PC-9 (cell line): ENCODE measurements at regions not wholly inside any gene's neighbourhood (a gene's known extent, or its start where the extent isn't known, plus 50 kb on each side); places are given as distances from the start of the nearest gene placed in this dataset.

Source experiments
- BruUV-seq: library from RNA; stranded (reverse); fragments of 400-500 nt; replicated peaks from 2 replicates; lab custom pipeline; 2021; lab: Mats Ljungman, UMichigan
- CTCF ChIA-PET: fragments of 300-600 bp; sonication (Branson Sonifier 250); formaldehyde crosslinking; loops from one replicate; lab custom pipeline; 2022; ENCODE audit warnings: antibody characterized with exemption; lab: Charles Lee
- POLR2A ChIA-PET: fragments of 300-600 bp; sonication (Branson Sonifier 250); formaldehyde crosslinking; loops from one replicate; lab custom pipeline; 2022; ENCODE audit warnings: antibody characterized with exemption; ENCODE audit not compliant: unreplicated experiment; lab: Charles Lee
- DNase-seq, 2 experiments: peaks; one replicate each; pipeline versions ENCODE4 v3.0.0 to v3.0.0-alpha.2; 2015 to 2022; ENCODE audit warnings: mixed read lengths in 1 of 2
- H2AFZ ChIP-seq: fragments of 200-600 bp; sonication (generic); 2 replicates; pipeline ENCODE4 v1.8.1; 2017; ENCODE audit warnings: antibody characterized with exemption
- H3F3A ChIP-seq: fragments of 200-600 bp; sonication (generic); 2 replicates; pipeline ENCODE4 v1.8.1; 2017; ENCODE audit warnings: antibody characterized with exemption, mild to moderate bottlenecking, low read depth; ENCODE audit not compliant: insufficient read depth
- H3K27ac ChIP-seq: fragments of 200-600 bp; sonication (generic); 2 replicates; pipeline ENCODE4 v1.6.1; 2016; ENCODE audit warnings: mixed run types
- H3K27me3 ChIP-seq: fragments of 200-600 bp; sonication (generic); 2 replicates; pipeline ENCODE4 v1.6.1; 2016; ENCODE audit warnings: low read depth, mixed run types; ENCODE audit not compliant: insufficient read depth
- H3K36me3 ChIP-seq: fragments of 200-600 bp; sonication (generic); 2 replicates; pipeline ENCODE4 v1.6.1; 2016; ENCODE audit warnings: low read depth, mixed run types
- H3K4me1 ChIP-seq: fragments of 200-600 bp; sonication (generic); replicated peaks from 2 replicates; pipeline ENCODE4 v1.6.1; 2016; ENCODE audit warnings: mixed run types; ENCODE audit not compliant: insufficient read depth
- H3K4me2 ChIP-seq: fragments of 200-600 bp; sonication (generic); 2 replicates; pipeline ENCODE4 v1.6.1; 2017; ENCODE audit warnings: mixed run types
- H3K4me3 ChIP-seq: fragments of 200-600 bp; sonication (generic); 2 replicates; pipeline ENCODE4 v1.6.1; 2016; ENCODE audit warnings: mixed run types
- H3K79me2 ChIP-seq: fragments of 200-600 bp; sonication (generic); 2 replicates; pipeline ENCODE4 v1.6.1; 2017; ENCODE audit warnings: low read depth, mixed run types
- H3K9me2 ChIP-seq: fragments of 200-600 bp; sonication (generic); 2 replicates; pipeline ENCODE4 v1.8.1; 2017; ENCODE audit warnings: mild to moderate bottlenecking; ENCODE audit not compliant: insufficient read depth
- H3K9me3 ChIP-seq: fragments of 200-600 bp; sonication (generic); 2 replicates; pipeline ENCODE4 v1.8.1; 2016; ENCODE audit warnings: low read depth; ENCODE audit not compliant: insufficient read depth
- H4K20me1 ChIP-seq: fragments of 200-600 bp; sonication (generic); 2 replicates; pipeline ENCODE4 v1.8.1; 2017; ENCODE audit not compliant: insufficient read depth
- EZH2 ChIP-seq: fragments of 200-600 bp; sonication (generic); IDR thresholded peaks from 2 replicates; pipeline ENCODE4 v1.8.0; 2017; ENCODE audit warnings: antibody characterized with exemption, low read depth
- intact Hi-C: fragments of 100-400 bp; cut with micrococcal nuclease; formaldehyde crosslinking; loops from one replicate; pipeline ENCODE4 v1.10.0; 2022; ENCODE audit not compliant: unreplicated experiment
- TF ChIP-seq, protein P1 (sequence below): fragments of 200-600 bp; sonication (generic); conservative IDR thresholded peaks from 2 replicates; pipeline ENCODE4 v1.6.1; 2017; ENCODE audit warnings: mixed run types, antibody characterized with exemption, mild to moderate bottlenecking, moderate library complexity

DNA sequence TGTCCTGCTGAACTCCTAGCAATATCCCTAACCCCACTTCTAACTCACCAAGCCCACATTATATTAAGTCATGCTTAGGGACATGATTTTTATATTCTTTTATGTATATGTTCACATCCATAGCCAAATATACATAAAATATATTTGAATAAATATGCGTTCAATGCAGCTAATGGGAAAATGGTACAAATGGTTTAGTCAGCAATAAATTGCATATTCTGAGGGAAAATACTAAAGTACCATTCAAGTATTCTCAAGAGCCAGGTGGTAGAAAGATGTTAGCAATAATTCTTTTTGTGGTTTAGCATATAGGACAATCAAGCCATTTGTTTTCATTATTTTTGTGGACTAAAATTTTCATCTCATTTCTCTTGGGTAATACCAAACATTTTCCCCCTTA is 306.0 kb downstream of the TDRD15 start:
- H3K9me3 ChIP-seq: no peaks in the 10 kb centered on the region
- H3K27me3 ChIP-seq: no peaks in the 10 kb centered on the region
- intact Hi-C loops: no loop called here
- no peaks in the 10 kb centered on the region for H3K4me1 ChIP-seq
- H3K36me3 ChIP-seq: no peaks in the 10 kb centered on the region
- ChIA-PET POLR2A (no interaction called here), CTCF (no interaction called here)
- no peaks in the 10 kb centered on the region for H3F3A ChIP-seq
- no peak overlapping the region for H3K4me3 ChIP-seq
- no peaks in the 10 kb centered on the region for H3K79me2 ChIP-seq
- TF ChIP-seq, protein P1, sequence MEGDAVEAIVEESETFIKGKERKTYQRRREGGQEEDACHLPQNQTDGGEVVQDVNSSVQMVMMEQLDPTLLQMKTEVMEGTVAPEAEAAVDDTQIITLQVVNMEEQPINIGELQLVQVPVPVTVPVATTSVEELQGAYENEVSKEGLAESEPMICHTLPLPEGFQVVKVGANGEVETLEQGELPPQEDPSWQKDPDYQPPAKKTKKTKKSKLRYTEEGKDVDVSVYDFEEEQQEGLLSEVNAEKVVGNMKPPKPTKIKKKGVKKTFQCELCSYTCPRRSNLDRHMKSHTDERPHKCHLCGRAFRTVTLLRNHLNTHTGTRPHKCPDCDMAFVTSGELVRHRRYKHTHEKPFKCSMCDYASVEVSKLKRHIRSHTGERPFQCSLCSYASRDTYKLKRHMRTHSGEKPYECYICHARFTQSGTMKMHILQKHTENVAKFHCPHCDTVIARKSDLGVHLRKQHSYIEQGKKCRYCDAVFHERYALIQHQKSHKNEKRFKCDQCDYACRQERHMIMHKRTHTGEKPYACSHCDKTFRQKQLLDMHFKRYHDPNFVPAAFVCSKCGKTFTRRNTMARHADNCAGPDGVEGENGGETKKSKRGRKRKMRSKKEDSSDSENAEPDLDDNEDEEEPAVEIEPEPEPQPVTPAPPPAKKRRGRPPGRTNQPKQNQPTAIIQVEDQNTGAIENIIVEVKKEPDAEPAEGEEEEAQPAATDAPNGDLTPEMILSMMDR: no peak
- no peak for TF ChIP-seq EZH2
- no peak for DNase-seq
- 0 out of 2 replicates have a peak, but pooled peaks cover 4% of the 10 kb centered on the region for H3K9me2 ChIP-seq
- no peak overlapping the region for H2AFZ ChIP-seq
- no TSS peak for BruUV-seq
- H4K20me1 ChIP-seq: no peaks in the 10 kb centered on the region
- no peak overlapping the region for H3K27ac ChIP-seq
- H3K4me2 ChIP-seq: no peak overlapping the region

DNA sequence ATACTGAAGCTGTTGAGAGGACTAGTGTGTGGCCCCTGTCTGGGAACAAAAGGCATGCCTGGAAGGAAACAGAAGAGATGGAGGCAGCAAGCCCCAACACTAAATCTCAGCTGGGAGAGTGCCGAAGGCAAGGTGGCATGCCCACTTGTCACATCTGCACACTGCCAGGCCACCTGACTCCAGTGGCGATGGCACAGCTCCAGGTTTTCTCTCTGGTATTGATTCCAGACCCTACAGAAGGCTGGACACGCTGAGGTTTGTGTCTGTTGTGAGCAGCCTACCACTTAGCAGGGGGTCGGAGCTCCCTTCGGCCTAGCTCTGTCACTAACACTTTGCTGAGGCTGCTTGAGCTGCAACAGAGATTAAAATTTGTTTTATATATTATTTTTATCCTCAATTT is 307.3 kb downstream of the TDRD15 start:
- no TSS peak for BruUV-seq
- CTCF ChIA-PET: no interaction called here

DNA sequence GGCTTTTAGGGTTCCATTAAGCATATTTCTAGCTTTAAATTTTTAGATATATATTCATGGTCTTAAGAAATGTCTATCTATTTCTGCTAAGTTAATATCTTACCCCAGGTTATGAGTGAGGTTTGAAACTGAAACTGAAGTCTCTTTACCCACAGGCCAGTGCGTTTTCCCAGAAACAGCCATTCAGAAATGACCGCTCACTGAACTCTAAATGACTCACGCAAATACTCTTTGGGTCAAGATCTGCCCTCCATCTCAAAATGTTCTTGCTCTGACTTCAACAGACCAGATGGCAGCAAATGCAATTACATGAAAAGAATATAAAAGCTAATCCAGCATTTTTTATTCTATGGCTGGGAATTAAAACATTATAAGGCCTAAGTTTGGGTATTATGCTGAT is 315.2 kb downstream of the TDRD15 start:
- no TSS peak for BruUV-seq
- intact Hi-C loops: no loop called here
- CTCF ChIA-PET: no interaction called here

More for the DNA sequence above, 307.3 kb downstream of the TDRD15 start:
- H3K4me1 ChIP-seq: no peaks in the 10 kb centered on the region
- H3K9me2 ChIP-seq: 0 out of 2 replicates have a peak, but pooled peaks cover 4% of the 10 kb centered on the region
- intact Hi-C loops: no loop called here
- TF ChIP-seq, protein P1: no peak
- TF ChIP-seq EZH2: no peak
- no peaks in the 10 kb centered on the region for H3K27me3 ChIP-seq
- H3K4me2 ChIP-seq: no peak overlapping the region
- H3K79me2 ChIP-seq: no peaks in the 10 kb centered on the region
- H3K9me3 ChIP-seq: no peaks in the 10 kb centered on the region
- no peak for DNase-seq
- H3K27ac ChIP-seq: no peak overlapping the region
- POLR2A ChIA-PET: no interaction called here
- H3K36me3 ChIP-seq: no peaks in the 10 kb centered on the region
- H4K20me1 ChIP-seq: no peaks in the 10 kb centered on the region
- H3F3A ChIP-seq: no peaks in the 10 kb centered on the region
- H3K4me3 ChIP-seq: no peak overlapping the region
- no peak overlapping the region for H2AFZ ChIP-seq

More for the DNA sequence above, 315.2 kb downstream of the TDRD15 start:
- no peak overlapping the region for H3K27ac ChIP-seq
- TF ChIP-seq, protein P1: no peak
- no peak for TF ChIP-seq EZH2
- no peaks in the 10 kb centered on the region for H4K20me1 ChIP-seq
- no peaks in the 10 kb centered on the region for H3F3A ChIP-seq
- no peak overlapping the region for H3K4me3 ChIP-seq
- no peak overlapping the region for H3K4me2 ChIP-seq
- no peaks in the 10 kb centered on the region for H3K9me2 ChIP-seq
- H3K27me3 ChIP-seq: no peaks in the 10 kb centered on the region
- POLR2A ChIA-PET: no interaction called here
- H3K9me3 ChIP-seq: no peaks in the 10 kb centered on the region
- peak; percentile 19 to 42 for DNase-seq
- H3K36me3 ChIP-seq: no peaks in the 10 kb centered on the region
- no peaks in the 10 kb centered on the region for H3K79me2 ChIP-seq
- no peaks in the 10 kb centered on the region for H3K4me1 ChIP-seq
- H2AFZ ChIP-seq: no peak overlapping the region
